ENCODE measurements at regions not wholly inside any gene's neighbourhood (a gene's known extent, or its start where the extent isn't known, plus 50 kb on each side); places are given as distances from the start of the nearest gene placed in this dataset.

GRCh38 chr10:83656924-83657323 lies 482.4 kb upstream of the GHITM start:
- no peak for DNase-seq (ENCODE audit: low read depth in 3 of 3)

- DNase-seq (ENCODE audit: low read depth in 3 of 3), result no peak
Measured at GRCh38 chr10:83657487-83657886, 481.8 kb upstream of the GHITM start.

- DNase-seq (ENCODE audit: low read depth in 3 of 3), result no peak
Measured at GRCh38 chr10:83663918-83664317, 475.4 kb upstream of the GHITM start.

- DNase-seq (ENCODE audit: low read depth in 3 of 3), result no peak
Measured at GRCh38 chr10:83666762-83667161, 472.5 kb upstream of the GHITM start.

GRCh38 chr10:83667594-83667993 lies 471.7 kb upstream of the GHITM start:
- DNase-seq (ENCODE audit: low read depth in 3 of 3), result no peak

- no peak for DNase-seq (ENCODE audit: low read depth in 3 of 3)
Measured at GRCh38 chr10:83673316-83673715, 466.0 kb upstream of the GHITM start.

- DNase-seq (ENCODE audit: low read depth in 3 of 3), result no peak
Measured at GRCh38 chr10:83677795-83678194, 461.5 kb upstream of the GHITM start.

- no peak for DNase-seq (ENCODE audit: low read depth in 3 of 3)
Measured at GRCh38 chr10:83678850-83679249, 460.5 kb upstream of the GHITM start.

- DNase-seq (ENCODE audit: low read depth in 3 of 3), result peak in 1 of 3 experiments; percentile 3
Measured at GRCh38 chr10:83680470-83680891, 458.8 kb upstream of the GHITM start.

GRCh38 chr10:83682414-83682813 lies 456.9 kb upstream of the GHITM start:
- no peak for DNase-seq (ENCODE audit: low read depth in 3 of 3)

GRCh38 chr10:83685458-83685857 lies 453.9 kb upstream of the GHITM start:
- no peak for DNase-seq (ENCODE audit: low read depth in 3 of 3)

GRCh38 chr10:83691791-83692596 lies 447.3 kb upstream of the GHITM start:
- DNase-seq (ENCODE audit: low read depth in 3 of 3), result no peak

GRCh38 chr10:83698899-83699298 lies 440.4 kb upstream of the GHITM start:
- no peak for DNase-seq (ENCODE audit: low read depth in 3 of 3)

- no peak for DNase-seq (ENCODE audit: low read depth in 3 of 3)
Measured at GRCh38 chr10:83701799-83702198, 437.5 kb upstream of the GHITM start.

GRCh38 chr10:83702731-83703130 lies 436.6 kb upstream of the GHITM start:
- no peak for DNase-seq (ENCODE audit: low read depth in 3 of 3)

- no peak for DNase-seq (ENCODE audit: low read depth in 3 of 3)
Measured at GRCh38 chr10:83706120-83706519, 433.2 kb upstream of the GHITM start.

- no peak for DNase-seq (ENCODE audit: low read depth in 3 of 3)
Measured at GRCh38 chr10:83706952-83707582, 432.2 kb upstream of the GHITM start.

- no peak for DNase-seq (ENCODE audit: low read depth in 3 of 3)
Measured at GRCh38 chr10:83713423-83713822, 425.9 kb upstream of the GHITM start.

GRCh38 chr10:83723080-83723479 lies 416.2 kb upstream of the GHITM start:
- DNase-seq (ENCODE audit: low read depth in 3 of 3), result no peak

GRCh38 chr10:83724471-83725241 lies 414.7 kb upstream of the GHITM start:
- no peak for DNase-seq (ENCODE audit: low read depth in 3 of 3)

- DNase-seq (ENCODE audit: low read depth in 3 of 3), result no peak
Measured at GRCh38 chr10:83725567-83725966, 413.7 kb upstream of the GHITM start.

- no peak for DNase-seq (ENCODE audit: low read depth in 3 of 3)
Measured at GRCh38 chr10:83734278-83734677, 405.0 kb upstream of the GHITM start.

GRCh38 chr10:83736008-83736407 lies 403.3 kb upstream of the GHITM start:
- DNase-seq (ENCODE audit: low read depth in 3 of 3), result no peak

All from stimulated activated CD4-positive, alpha-beta T cell treated with anti-CD3 and anti-CD28 coated beads, TNF-alpha, amount 100 ng/mL, for 24 hours (primary cell).